HG03060 (cell line): ENCODE measurements at regions not wholly inside any gene's neighbourhood (a gene's known extent, or its start where the extent isn't known, plus 50 kb on each side); places are given as distances from the start of the nearest gene placed in this dataset.
"Not testable (repeated sequence)": the region's sequence is repeated elsewhere in the genome, so short reads cannot be mapped to it uniquely, and the experiment has no call there.

Experiments used
- ATAC-seq: cut with Tn5 transposase; IDR thresholded peaks from one replicate; pipeline ENCODE4 v1.9.1; 2021; ENCODE audit warnings: low read depth, moderate number of reproducible peaks; ENCODE audit not compliant: unreplicated experiment

DNA sequence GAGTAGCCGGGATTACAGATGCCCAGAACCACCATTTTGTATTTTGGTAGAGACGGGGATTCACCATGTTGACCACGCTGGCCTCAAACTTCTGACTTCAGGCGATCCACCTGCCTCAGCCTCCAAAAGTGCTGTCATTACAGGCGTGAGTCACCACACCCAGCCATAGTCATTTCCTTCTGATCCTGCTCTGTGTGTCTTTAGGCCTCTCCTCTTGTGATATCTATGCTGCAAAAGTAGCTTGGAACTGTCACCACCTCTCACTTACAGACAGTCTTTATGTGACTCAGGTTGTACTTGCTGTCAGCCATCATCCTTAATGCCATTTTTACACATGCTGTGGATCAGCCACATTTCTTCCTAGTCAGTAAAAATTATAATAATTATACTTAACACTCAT lies 286.3 kb downstream of the CDY2B start:
- not testable (repeated sequence) for ATAC-seq

DNA sequence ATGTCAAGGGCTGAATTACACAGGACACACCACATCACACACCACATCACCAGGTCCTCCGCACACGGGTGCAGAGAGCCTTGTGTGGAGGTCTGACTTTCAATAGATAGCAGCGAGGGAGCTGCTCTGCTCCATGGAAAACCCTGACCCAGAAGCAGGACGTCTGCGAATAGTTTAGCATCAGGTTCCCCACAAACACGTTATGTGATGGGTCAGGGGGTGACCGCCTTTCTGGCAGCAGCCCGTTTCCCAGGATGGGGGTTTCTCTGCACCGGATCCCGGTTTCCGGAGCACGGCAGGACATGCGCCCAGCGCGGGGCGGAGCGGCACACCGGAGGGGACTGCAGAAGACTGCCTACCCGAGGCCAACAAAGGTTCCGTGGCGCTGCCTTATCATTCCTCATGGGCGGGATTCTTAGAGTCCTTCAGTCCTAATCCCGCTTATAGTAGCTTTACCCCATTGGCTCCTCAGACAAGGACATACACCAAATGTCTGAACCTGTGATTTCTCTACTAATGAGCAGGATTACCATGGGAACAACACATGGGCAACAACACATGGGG lies 300.0 kb downstream of the CDY2B start:
- ATAC-seq = not testable (repeated sequence)

DNA sequence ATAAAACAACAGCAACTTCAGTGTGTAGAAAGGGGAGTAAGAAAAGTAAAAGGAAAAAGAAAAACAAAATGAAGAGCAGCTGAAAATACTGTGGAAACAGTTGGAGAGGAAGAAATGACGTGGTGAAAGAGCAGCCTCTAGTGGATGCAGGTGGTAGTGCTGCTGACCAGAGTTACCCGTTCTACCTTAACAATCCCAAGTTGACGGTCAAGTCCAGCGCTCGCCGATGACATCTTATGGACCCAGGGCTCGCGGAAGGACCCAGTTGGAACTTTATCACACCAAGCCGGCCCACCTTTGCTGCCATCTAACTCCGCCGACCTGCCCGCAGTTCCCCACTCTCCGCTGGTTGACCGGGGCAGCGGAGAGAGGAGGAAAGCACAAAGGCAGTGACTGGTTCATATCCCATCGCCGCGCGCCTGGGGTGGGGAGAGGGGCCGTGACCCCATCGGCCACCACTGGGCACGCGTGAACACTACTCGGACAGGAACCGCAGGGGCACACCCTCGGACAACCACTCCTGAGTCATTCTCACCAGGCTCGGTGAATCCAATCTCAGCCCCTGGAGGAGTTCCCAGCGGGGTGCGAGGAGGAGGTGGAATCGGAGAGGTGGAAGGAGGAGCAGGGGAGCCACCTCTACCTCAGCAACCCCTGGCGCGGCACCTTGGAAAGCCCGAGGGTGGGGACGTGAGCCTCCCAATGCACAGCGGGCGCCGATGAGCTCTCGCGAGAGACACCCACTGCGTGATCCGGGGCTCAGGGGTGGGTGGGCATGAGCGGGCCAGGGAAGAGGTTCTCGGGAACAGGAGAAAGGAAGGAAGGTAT lies 300.7 kb downstream of the CDY2B start:
- ATAC-seq = peak; percentile 86

GRCh38 chrY:17563114-17563513 lies 316.9 kb downstream of the CDY2B start:
- ATAC-seq = not testable (repeated sequence)
